ENCODE measurements at regions not wholly inside any gene's neighbourhood (a gene's known extent, or its start where the extent isn't known, plus 50 kb on each side); places are given as distances from the start of the nearest gene placed in this dataset.
"Not testable (repeated sequence)": the region's sequence is repeated elsewhere in the genome, so short reads cannot be mapped to it uniquely, and the experiment has no call there.

DNA sequence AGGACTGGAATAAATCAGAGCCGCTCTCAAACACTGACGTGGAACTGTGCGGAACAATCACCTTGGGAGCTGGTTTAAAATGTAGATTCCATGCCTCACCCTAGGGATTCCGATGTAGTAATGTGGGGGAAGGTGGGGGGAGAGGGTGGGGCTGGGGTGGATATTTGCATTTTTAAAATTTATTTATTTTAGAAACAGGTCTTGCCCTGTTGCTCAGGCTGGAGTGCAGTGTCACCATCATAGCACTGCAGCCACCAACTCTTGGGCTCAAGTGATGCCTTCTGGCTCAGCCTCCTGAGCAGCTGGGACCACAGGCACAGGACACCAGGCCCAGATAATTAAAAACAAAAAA lies 101.9 kb upstream of the SEC22B start:
- not testable (repeated sequence) for DNase-seq (ENCODE audit: low spot score)

DNA sequence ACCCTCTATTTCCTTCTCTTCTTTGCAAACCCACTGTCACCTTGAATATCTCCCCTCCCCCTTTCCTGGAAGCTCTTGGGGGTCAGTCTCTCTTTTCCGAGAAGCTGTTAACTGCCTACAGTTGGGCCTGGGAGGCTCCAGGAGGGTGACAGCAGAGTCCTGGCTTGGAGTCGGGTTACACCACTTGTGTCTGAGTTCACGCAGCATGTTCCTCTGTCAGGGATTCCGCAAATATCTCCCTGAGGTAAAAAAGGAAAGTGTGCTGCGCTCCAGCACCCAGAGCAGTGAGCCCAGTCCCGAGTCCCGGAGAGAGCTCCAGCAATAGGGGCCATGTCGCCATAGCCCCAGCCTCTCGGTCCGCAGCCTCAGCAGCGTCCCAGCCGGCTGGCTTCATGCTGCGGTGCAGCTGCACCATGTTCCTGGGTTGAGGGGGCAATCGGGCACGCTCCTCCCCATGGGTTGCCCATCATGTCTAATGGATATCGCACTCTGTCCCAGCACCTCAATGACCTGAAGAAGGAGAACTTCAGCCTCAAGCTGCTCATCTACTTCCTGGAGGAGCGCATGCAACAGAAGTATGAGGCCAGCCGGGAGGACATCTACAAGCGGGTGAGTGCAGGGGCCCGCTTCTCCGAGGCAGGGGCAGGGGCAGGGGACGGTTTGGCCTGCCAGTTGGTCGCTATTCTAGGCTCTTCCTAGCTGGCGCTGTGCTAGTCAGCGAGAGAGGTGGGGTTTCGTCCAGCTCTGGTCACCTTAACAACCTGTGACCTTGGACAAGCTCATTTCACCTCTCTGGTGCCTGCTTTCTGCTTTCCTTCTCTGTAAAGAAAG lies 101.3 kb upstream of the SEC22B start:
- not testable (repeated sequence) for DNase-seq (ENCODE audit: low spot score)

DNA sequence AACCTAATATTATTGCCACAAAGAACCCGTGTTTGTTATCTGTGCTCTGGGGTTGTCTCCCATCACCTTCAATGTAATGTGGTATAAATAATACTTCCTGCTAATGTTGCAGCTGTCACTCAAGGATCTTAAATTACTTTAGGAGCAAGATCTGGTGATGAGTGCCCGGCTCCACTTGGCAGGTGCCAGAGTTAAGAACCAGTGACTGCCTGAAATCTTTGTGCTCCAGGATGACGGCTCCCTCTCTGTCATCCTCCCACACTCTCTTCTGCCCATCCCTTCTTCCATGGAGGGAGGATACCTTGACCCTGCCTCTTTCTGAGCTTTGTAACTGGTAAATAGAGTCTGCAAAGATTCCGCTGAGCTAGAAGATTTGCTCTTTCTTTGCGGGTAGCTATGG lies 100.4 kb upstream of the SEC22B start:
- DNase-seq (ENCODE audit: low spot score), result not testable (repeated sequence)

DNA sequence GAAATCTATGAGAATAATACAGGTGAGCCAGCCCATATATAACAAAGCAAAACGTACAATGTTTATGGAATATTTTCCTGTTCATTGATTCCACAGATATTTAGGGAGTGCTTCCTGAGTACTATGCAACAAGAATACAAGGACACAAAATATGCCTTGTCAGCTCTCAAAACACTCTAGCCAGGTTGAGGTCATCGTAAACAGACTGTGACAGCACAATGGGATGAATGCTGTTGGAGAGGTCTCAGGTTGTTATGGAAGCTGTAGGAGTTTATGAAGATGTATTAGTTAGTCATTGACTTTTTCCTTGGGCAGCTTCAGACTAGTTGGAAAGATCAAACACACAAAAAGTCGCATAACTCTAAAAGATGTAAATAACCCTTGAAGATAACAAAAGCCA lies 98.1 kb upstream of the SEC22B start:
- not testable (repeated sequence) for DNase-seq (ENCODE audit: low spot score)

DNA sequence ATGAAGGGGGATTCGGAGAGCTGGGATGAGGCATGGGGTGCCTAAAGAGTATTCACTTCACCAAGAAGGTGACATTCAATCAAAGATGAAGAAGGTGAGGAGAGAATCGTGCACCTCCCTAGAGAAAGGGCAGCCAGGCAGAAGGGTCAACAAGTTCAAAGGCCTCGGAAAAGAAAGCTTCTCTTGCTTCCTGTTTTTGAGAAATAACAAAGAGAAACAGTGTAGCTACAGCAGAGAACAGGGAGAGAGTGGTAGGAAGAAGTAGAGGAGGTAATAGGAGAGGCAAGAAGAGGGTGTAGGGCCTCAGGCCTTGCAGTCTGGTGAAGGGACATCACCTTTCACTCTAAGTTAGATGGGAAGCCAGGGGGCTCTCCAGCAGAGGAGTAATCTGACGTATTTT lies 97.0 kb upstream of the SEC22B start:
- not testable (repeated sequence) for DNase-seq (ENCODE audit: low spot score)

DNA sequence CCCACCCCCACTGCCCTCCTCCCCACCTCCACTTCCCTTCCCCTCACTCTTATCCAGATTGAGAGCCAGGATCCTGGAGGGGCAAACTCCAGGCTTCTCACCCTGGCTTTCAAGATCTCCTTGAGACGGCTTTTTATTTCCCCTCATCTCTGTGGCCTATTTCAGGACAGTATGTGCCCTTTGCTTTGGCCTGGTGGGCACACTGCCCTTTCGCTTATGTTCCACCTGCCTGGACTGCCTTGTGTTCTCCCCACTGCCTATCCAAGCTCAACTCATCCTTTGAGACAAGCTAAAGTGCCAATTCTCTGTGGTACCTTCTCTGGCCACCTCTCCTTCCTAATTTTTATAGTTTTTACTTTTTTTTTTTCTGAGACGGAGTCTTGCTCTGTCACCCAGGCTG lies 95.9 kb upstream of the SEC22B start:
- DNase-seq (ENCODE audit: low spot score), result not testable (repeated sequence)

DNA sequence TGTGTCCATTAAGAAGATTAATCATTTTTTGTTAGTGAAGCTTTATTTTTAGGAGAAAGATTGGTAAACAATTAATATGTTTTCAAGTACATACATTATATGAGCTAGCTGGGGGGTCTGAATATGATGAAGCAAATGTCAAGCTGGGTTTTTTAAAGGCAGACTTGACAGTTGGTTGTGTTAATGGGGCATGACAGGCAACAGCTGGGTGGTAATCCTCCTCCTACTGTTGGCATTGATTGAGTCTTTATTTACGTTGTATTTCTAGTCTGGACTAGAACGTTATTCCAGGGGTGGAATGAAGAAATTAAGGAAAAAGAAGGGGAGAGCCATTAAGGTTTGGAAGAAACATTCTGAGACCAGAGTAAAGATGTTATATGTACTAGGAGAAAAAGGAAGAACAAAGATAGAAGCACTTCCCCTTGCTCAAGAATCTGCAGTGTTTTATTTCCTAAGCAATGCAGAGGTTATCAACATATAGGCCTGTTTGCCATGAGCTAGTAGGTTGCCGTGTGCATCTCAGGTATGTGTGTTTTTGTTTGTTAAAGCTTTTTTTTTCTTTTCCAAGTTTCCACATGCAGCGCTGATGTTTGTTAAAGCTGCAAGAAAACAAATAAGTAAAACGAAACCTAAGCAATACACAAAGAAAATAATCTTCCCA lies 95.4 kb upstream of the SEC22B start:
- not testable (repeated sequence) for DNase-seq (ENCODE audit: low spot score)

DNA sequence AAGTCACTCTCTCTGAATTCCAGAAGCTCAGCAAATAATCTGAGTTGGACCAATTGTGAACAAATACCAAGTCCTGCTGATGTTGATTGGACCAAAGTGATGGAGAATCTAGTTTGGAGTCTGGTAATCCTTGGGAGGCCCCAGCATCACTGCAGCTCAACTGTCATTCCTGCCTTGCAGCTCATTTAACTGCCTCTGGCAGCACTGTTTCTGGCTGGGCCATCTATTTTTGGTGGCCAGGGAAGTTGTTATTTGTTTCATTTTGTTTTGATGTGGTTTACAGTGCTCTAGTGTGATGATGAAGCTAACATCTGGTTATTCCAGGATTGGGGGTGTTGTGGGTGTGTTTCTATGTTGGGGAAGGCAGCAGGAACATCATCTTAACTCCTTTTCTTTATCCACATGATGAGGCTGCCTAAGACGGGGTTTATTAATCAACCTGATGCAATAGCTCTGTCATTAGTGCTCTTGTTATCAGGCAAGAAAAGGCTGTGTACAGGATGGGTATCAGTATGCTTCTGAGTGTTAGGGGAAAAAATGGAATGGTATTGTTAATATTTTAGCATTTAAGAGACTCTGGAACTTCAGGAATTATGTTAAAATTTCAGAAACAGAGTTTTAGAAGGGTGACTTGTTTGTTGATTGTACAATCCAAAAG lies 91.7 kb upstream of the SEC22B start:
- DNase-seq (ENCODE audit: low spot score), result not testable (repeated sequence)

DNA sequence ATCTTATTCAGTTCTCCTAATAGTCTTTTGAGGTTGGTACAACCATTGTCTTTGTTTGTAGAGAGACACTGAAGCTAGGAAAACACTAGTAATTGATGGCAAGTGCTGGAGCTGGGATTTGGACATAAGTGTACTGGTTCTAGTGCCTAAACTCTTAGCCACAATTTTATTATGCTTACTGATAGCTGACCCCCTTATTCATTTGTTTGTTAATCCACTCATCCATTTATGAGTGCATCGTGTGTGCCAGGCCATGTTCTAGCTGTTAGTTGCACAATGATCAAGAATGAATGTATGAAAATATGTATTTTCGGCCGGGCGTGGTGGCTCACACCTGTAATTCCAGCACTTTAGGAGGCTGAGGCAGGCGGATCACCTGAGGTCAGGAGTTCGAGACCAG lies 88.2 kb upstream of the SEC22B start:
- DNase-seq (ENCODE audit: low spot score), result not testable (repeated sequence)

DNA sequence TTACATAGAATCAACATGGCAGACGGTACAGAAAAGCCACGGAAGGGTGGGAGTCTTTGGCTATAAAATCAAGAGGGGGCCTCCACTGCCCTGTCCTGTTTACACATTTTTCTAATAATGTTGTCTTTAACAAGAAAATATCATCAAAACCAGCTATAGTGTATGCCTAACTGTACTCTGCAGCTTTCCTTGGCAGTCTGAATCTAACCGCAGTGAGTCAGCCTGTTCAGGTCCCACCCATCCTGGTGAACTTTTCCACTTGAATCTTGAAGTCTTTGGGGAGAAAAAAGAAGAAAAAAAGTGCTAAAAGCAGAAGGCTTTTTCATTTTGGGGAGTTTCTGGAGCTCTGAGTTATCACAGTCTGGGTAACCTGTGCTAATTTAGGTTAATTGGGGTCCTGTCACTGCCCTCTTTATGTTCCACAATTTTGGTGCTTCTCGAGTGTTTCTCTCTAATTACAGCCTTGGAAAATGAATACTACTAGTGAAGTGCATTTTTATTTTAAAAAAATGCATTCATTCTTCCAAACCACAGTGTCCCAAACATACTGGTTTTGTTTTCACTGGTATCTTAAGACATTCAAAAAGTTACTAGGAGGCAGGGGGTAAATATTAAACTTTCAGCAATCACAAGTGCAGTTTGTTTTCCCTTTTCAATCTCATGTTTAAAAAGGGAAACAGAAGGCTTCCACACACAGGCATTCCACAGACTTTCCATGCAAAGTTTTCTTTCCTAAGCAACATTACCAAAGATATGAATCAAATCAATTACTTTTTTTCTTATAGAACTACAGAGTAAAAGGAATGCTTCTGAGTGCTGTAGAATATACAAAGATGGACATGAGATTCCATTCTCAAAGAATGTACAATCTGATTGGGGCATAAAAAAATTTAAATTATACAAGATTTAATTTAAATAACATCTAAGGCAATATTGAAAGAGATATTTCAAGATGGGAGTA lies 86.8 kb upstream of the SEC22B start:
- not testable (repeated sequence) for DNase-seq (ENCODE audit: low spot score)

DNA sequence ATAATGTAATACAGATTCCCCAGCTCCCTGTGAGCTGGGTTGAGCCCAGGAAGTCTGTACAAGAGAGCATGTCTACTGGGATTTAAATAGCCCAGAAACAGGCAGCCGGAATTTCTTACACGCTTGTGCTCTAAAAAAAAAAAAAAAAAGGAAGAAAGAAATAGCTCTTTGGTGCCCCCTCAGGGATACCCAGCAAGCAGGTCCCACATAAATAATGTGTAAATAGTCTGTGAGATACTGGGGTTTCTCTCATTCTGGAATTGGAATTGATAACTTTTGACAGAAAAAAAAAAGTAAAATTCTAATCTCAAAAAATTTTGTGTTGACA lies 81.4 kb upstream of the SEC22B start:
- DNase-seq (ENCODE audit: low spot score), result not testable (repeated sequence)

DNA sequence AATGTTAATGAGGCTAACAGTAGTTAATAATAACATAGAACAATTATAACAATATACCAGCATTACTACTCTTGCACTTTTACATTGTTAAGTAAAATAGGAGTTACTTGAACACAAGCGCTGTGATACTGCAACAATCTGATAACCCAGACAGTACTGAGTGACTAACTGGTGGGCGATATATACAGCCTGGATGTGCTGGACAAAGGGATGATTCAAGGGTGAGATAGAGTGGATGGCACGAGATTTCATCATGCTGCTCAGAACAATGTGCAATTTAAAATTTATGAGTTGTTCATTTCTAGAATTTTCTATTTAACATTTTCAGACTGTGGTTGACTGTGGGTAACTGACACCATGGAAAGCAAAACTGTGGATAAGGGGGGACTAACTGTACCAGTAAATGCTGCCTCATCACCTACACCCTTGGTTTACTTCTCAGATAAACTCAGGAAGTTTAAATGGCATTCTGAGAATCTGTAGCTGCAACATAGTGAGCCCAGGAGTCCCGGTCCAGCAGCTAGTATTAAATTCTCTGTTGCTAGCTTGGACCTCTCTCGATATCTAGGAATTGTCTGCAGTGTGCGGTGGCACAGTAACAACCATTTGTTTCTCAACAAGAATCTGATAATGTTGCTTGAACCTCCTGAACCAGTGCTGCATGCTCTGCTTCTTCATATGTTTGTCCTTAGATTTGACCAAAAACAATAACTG lies 80.9 kb upstream of the SEC22B start:
- not testable (repeated sequence) for DNase-seq (ENCODE audit: low spot score)

DNA sequence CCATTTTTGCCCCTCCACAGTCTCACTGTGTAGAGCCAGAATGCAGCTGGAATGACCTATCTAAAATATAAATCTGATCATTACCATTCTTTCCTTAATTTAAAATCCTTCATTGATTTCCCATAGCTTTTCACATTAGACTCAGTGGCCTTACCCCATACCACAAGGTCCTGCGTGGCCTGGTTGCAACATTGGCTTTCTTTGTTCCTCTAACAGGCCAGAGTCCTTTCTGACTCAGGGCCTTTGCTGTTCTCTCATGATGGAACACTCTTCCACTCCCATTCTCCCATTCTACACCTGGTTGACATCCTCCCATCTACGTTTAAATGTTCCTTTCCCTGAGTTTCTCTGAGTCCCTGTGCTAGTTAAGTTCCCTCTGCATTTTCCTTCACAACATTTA lies 74.4 kb upstream of the SEC22B start:
- DNase-seq (ENCODE audit: low spot score), result not testable (repeated sequence)

DNA sequence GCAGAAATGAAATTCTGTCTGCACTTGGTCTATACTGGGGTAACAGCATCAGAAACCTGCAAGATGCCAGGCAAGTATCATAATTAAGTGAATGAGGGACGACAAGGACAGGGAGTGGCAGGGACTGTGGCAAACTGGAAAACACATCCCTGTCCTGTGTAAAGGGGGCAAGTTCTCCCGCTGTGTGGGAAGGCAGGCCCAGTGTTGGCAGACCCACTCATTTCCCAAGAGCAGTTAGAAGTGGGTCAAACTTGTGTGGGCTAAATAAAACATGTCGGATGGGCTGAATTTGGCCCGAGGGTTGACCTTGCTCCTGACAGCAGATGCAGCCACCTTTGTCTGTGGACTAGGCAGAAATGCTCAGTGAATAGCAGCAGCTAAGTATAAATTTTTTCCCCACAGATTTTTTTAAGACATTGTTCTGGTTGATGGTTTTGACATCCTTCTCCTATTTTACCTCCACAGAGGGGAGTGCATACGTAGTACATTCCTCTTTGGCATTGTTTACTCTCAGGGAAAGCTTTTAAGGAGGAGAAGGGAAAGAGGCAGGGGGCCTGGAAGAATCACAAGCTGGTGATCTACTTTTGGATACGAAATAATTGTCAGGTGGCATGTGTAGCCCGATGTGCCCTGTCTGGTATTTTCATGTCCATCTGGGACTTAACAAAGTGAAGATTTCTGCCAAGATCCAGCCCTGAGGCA lies 72.6 kb upstream of the SEC22B start:
- not testable (repeated sequence) for DNase-seq (ENCODE audit: low spot score)

DNA sequence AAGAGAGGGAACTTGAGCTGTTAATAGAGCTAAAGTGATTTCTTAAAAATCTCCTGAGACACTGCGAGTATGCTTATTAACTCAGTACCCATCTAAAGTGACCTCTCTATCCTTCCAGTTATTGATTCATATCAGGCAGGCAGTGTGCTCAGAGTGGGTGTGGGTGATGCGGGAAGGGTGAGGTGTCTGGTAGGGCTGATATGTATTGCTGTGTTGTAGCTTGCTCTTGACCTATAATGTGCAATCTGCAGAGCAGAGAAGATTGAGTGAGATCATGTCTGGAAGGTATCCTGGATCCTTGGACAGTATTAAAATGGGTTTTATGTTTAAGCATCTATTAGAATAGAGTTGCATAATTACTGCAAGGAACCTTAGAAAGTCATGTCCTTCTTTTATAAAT lies 71.9 kb upstream of the SEC22B start:
- not testable (repeated sequence) for DNase-seq (ENCODE audit: low spot score)

DNA sequence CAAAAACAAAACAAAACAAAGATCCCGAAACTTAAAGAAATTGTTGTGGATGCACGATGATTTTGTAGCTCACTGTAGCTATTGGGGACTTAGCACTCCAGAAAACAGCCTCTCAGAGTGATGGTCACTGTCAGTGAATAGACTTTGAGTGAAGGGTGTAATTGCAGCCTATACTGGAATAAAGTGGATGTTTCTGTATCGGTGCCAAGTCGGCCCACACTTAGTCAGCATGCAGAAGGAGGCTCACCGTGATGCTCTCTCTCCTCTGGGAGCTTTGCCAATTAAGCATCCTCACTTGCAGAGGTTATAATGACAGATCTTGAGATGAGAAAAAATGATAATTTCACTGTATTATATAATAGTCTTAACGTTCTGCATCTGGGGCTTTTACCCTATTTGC lies 67.5 kb upstream of the SEC22B start:
- DNase-seq (ENCODE audit: low spot score), result not testable (repeated sequence)

DNA sequence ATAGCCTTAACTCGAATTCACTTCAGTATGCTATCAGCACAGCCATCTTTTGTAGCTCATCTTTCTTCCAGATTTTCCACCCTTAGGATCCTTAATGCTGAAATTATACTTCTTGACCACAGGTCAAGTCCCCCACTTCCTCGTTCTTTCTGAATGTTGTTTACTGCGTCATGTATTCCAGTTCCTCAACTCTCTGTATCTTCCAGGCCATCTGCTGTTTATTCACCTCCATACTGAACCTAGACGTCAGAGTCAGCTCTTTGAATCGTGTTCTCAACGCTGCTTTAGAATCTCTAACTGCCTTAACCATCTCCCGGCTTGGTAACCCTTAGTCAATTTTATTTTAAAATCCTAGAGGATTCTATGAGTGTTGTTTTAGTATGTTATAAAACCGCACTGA lies 66.3 kb upstream of the SEC22B start:
- DNase-seq (ENCODE audit: low spot score), result not testable (repeated sequence)

DNA sequence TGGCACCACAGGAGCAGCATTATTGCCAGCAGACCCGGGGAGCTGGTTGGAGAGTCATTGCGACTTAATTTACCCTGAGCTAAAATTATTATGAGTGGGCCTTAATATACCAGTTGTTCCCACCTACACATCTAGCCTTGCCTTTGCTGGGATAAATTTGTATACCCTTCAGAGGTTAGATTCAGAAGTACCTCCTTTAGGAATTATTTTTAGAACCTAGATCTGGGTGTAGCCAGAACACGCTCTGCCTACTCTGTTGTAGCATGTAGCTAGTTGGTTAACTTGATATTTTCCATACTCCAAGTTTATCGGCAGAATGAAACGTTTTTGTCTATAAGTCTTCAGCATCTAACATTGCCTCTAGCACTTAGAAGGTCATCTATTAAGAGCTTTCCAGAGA lies 65.5 kb upstream of the SEC22B start:
- DNase-seq (ENCODE audit: low spot score), result not testable (repeated sequence)

DNA sequence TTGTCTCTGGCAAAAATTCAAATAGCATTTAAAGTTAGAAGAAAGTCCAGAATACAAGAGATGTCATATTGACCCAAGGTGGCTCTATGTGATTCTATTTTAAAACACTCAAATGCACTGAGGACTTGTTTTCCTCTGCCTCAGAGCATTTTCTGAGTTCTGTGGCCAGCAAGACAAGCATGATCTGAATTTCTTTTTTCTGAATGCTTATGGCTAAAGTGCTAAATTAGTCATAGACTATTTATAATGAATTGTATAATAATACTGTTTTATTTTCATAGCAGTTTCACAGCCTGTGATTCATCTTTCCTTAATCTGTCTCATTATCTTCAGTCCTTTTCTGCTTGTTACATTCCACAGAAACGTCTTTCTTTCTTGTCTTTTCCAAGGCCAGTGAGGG lies 63.9 kb upstream of the SEC22B start:
- DNase-seq (ENCODE audit: low spot score), result not testable (repeated sequence)

DNA sequence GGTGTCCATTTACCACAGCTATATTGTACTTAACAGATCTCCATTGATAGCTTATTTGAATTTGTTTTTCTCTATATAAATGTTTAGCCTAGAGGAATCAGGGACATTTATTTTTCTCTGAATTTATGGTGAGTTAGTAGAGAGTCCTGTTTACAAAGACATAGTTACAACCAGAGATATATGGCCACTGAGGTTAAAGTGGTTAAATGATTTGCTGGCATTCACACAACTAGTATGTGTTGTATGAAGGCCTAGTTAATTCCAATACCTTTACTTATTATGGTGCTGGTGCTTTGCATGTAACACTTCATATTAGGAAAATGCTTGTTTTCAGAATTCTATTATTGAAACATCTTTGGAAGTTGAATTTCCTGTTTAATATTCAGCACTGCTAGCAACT lies 63.0 kb upstream of the SEC22B start:
- DNase-seq (ENCODE audit: low spot score), result not testable (repeated sequence)
